AG04449 (cell line): ENCODE measurements at regions not wholly inside any gene's neighbourhood (a gene's known extent, or its start where the extent isn't known, plus 50 kb on each side); places are given as distances from the start of the nearest gene placed in this dataset.

Experiments used
- CTCF ChIA-PET: fragments of 350-600 bp; formaldehyde crosslinking; extraction: SDS; loops from one replicate; lab custom pipeline; 2021; ENCODE audit warnings: antibody characterized with exemption; lab: Yijun Ruan, JAX
- POLR2A ChIA-PET: fragments of 400-600, 350-600 bp; formaldehyde crosslinking; extraction: SDS; loops from one replicate; lab custom pipeline; 2020; ENCODE audit warnings: antibody characterized with exemption, inconsistent platforms; lab: Yijun Ruan, JAX
- DNase-seq: peaks from one replicate; pipeline ENCODE4 v3.0.0-alpha.2; 2010; ENCODE audit warnings: low read depth, low spot score
- H3K4me3 ChIP-seq: 2 replicates; pipeline ENCODE4 v1.5.1; 2011; ENCODE audit warnings: low read depth, mild to moderate bottlenecking, control low read depth, low read length
- CTCF ChIP-seq: IDR thresholded peaks from one replicate; pipeline ENCODE4 v1.5.1; 2011; ENCODE audit warnings: mild to moderate bottlenecking, moderate library complexity, low read length, control low read depth, inconsistent platforms; ENCODE audit not compliant: insufficient read depth; ENCODE audit errors: missing control alignments

GRCh38 chr12:105922670-105923102 is 216.1 kb downstream of the NUAK1 start:
- no peak overlapping the region for H3K4me3 ChIP-seq
- POLR2A ChIA-PET: interaction anchor here (0.8 to 1.4 kb wide), 8 partner anchors 10 to 211 kb away, joined by 3 to 5 read pairs (median 3); no protein-coding TSS in a partner anchor
- CTCF ChIA-PET: interaction anchor here (1.1 to 3.0 kb wide), 4 partner anchors 11 to 502 kb away, joined by 3 to 13 read pairs (median 3); no protein-coding TSS in a partner anchor
- no peak for TF ChIP-seq CTCF
- DNase-seq: peak; percentile 77

GRCh38 chr12:105924526-105925208 is 214.1 kb downstream of the NUAK1 start:
- TF ChIP-seq CTCF: no peak
- no peak for DNase-seq
- CTCF ChIA-PET: interaction anchor here (3.0 kb wide), 1 partner anchor 211 kb away, joined by 13 read pairs; no protein-coding TSS in a partner anchor
- POLR2A ChIA-PET: no interaction called here
- no peak overlapping the region for H3K4me3 ChIP-seq

GRCh38 chr12:105927564-105927963 is 211.2 kb downstream of the NUAK1 start:
- POLR2A ChIA-PET: no interaction called here
- no peak for DNase-seq
- CTCF ChIA-PET: no interaction called here
- H3K4me3 ChIP-seq: no peak overlapping the region
- no peak for TF ChIP-seq CTCF

GRCh38 chr12:105928436-105928835 is 210.3 kb downstream of the NUAK1 start:
- POLR2A ChIA-PET: no interaction called here
- CTCF ChIA-PET: no interaction called here
- H3K4me3 ChIP-seq: no peak overlapping the region
- no peak for DNase-seq
- TF ChIP-seq CTCF: no peak

- no peak overlapping the region for H3K4me3 ChIP-seq
- POLR2A ChIA-PET: no interaction called here
- no peak for TF ChIP-seq CTCF
- CTCF ChIA-PET: no interaction called here
- DNase-seq: no peak
These were observed 209.6 kb downstream of the NUAK1 start for GRCh38 chr12:105929192-105929591.
